Right cardiac atrium (tissue), 5 donors: ENCODE measurements at regions not wholly inside any gene's neighbourhood (a gene's known extent, or its start where the extent isn't known, plus 50 kb on each side); places are given as distances from the start of the nearest gene placed in this dataset.
"Not testable (repeated sequence)": the region's sequence is repeated elsewhere in the genome, so short reads cannot be mapped to it uniquely, and the experiment has no call there.

Experiments used
- ATAC-seq, 2 donors: fragments of 200-7000 bp; cut with Tn5 transposase; one replicate each; pipeline versions ENCODE4 v1.8.0 to v1.9.1; 2020; ENCODE audit warnings: moderate library complexity in 2 of 2, mild to moderate bottlenecking in 1 of 2
- DNase-seq, 3 donors: peaks; one replicate each; pipeline ENCODE4 v3.0.0-alpha.2; 2020
- H3K27ac ChIP-seq: one replicate; pipeline ENCODE4 v1.5.1; 2013; ENCODE audit warnings: mild to moderate bottlenecking, low read length, control low read depth, moderate library complexity
- H3K27me3 ChIP-seq: one replicate; pipeline ENCODE4 v1.6.1; 2013; ENCODE audit not compliant: control insufficient read depth, insufficient read depth
- H3K4me1 ChIP-seq: one replicate; pipeline ENCODE4 v1.6.1; 2013; ENCODE audit warnings: low read length; ENCODE audit not compliant: control insufficient read depth, insufficient read depth
- H3K4me3 ChIP-seq: one replicate; pipeline ENCODE4 v1.5.1; 2013; ENCODE audit warnings: low read length, control low read depth
- H3K9me3 ChIP-seq: one replicate; pipeline ENCODE4 v1.6.1; 2013; ENCODE audit warnings: low read length; ENCODE audit not compliant: control insufficient read depth
- WGBS: extraction: QIAGEN DNeasy Blood & Tissue Kit; methylation state at CpG from one replicate; pipeline ENCODE4 v1.1.7; 2013; 5-methylcytosine and 5-hydroxymethylcytosine counted together
- intact Hi-C, 4 donors: fragments of 100-400 bp; cut with DNase I; formaldehyde crosslinking; loops; one replicate each; pipeline versions ENCODE4 v1.11.0 to v1.14.0; 2022 to 2023
- donor health status: healthy with polysubstance abuse.
- donor health status: DM: no; HTN: yes; CAD: no.
- donor health status: DM: no; HTN: no; CAD: no.
- donor health status: DM: no; HTN: yes; CAD: no; lungs with severe emphysema.
- donor health status: DM: yes; HTN: yes; CAD: no.

- Histone ChIP-seq H3K4me3 (no peak overlapping the region), H3K27ac (no peak overlapping the region), H3K9me3 (no peaks in the 10 kb centered on the region), H3K27me3 (no peaks in the 10 kb centered on the region), H3K4me1 (no peaks in the 10 kb centered on the region)
- intact Hi-C loops, result no loop called here
- 73% methylated on average over 3 of the region's 3 CpGs for WGBS
- DNase-seq, result no peak
- no peak for ATAC-seq
Observed at GRCh38 chr16:6695666-6696065, 637.0 kb upstream of the RBFOX1 start.

DNA sequence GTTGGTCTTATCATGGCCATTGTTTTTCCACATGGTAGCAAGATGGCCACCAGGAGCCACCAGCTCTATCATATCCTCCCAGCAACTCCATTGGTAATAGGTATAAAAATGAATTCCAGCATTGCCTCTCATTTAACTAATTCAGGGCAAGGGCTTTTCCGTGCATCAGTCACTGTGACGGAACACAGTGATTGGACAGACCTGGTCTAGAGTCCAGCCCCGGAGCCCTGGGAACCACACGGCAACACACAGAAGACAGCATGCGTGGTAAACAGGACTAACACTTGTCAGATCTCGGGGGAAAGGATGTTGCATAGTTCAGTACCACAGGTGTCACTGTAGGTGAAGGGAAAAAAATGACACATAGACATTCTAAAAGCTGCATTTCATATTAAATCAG lies 638.0 kb upstream of the RBFOX1 start:
- no peaks in the 10 kb centered on the region for H3K9me3 ChIP-seq
- no peaks in the 10 kb centered on the region for H3K27me3 ChIP-seq
- no peaks in the 10 kb centered on the region for H3K4me1 ChIP-seq
- no peak for DNase-seq
- WGBS, result 67% methylated on average over 6 of the region's 6 CpGs
- H3K27ac ChIP-seq, result no peak overlapping the region
- H3K4me3 ChIP-seq, result no peak overlapping the region
- ATAC-seq, result no peak
- intact Hi-C loops, result no loop called here

DNA sequence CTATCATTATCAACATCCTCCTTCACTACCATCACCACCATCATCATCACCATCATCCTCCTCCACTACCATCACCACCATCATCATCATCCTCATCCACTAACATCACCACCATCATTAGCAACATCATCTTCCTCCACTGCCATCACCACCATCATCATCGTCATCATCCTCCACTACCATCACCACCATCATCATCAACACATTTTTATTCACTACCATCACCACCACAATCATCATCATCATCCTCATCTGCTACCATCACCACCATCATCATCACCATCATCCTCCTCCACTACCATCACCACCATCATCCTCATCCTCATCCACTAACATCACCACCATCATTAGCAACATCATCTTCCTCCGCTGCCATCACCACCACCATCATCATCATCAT lies 639.2 kb upstream of the RBFOX1 start:
- WGBS, result 91% methylated on average over 2 of the region's 2 CpGs
- H3K27ac ChIP-seq, DNase-seq, H3K4me3 ChIP-seq, H3K4me1 ChIP-seq, ATAC-seq, intact Hi-C loops, H3K9me3 ChIP-seq, H3K27me3 ChIP-seq: not testable (repeated sequence)

DNA sequence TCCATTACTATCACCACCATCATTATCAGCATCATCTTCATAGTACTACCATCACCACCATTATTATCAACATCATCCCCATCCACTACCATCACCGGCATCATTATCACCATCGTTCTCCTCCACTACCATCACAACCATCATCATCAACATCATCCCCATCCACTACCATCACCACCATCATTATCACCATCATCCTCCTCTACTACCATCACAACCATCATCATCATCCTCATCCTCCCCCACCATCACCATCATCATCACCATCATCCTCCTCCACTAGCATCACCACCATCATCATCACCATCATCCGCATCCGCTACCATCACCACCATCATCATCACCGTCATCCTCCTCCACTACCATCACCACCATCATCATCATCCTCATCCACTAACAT lies 639.8 kb upstream of the RBFOX1 start:
- ATAC-seq, result no peak
- intact Hi-C loops, result no loop called here

GRCh38 chr16:6690741-6691140 lies 641.9 kb upstream of the RBFOX1 start:
- DNase-seq, result no peak
- no peaks in the 10 kb centered on the region for H3K9me3 ChIP-seq
- intact Hi-C loops, result no loop called here
- no peaks in the 10 kb centered on the region for H3K4me1 ChIP-seq
- no peaks in the 10 kb centered on the region for H3K27me3 ChIP-seq
- WGBS, result 73% methylated on average over 4 of the region's 4 CpGs
- H3K27ac ChIP-seq, result no peak overlapping the region
- no peak for ATAC-seq
- no peak overlapping the region for H3K4me3 ChIP-seq

More for the DNA sequence above, 639.8 kb upstream of the RBFOX1 start:
- H3K9me3 ChIP-seq, result no peaks in the 10 kb centered on the region
- H3K4me1 ChIP-seq, result no peaks in the 10 kb centered on the region
- DNase-seq, result no peak
- 95% methylated on average over 5 of the region's 5 CpGs for WGBS
- H3K4me3 ChIP-seq, result no peak overlapping the region
- H3K27ac ChIP-seq, result no peak overlapping the region
- no peaks in the 10 kb centered on the region for H3K27me3 ChIP-seq

DNA sequence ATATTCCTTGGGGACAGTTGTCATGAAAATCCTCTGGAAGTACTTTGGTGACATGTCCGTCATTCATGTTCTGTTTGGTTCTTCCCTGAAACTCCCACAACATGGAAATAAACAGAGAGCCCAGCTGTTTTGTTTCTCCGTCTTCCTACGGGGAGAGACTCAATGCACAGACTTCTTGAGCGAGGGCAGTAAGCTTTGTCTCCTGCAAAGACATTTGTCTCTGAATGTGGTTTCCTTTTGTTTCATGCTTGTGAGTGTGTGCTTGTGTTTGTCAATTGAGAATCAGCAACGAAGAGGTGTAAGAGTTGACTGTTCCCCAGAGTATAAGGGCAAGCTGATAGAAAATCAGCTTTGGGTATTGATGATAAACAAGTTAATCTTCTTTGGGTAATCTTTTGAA lies 643.0 kb upstream of the RBFOX1 start:
- Histone ChIP-seq H3K4me1 (no peaks in the 10 kb centered on the region), H3K27ac (no peak overlapping the region), H3K4me3 (no peak overlapping the region), H3K27me3 (no peaks in the 10 kb centered on the region), H3K9me3 (no peaks in the 10 kb centered on the region)
- ATAC-seq (no peak), DNase-seq (no peak)
- intact Hi-C loops, result no loop called here
- WGBS, result 43% methylated on average over 5 of the region's 5 CpGs

GRCh38 chr16:6687593-6687992 lies 645.1 kb upstream of the RBFOX1 start:
- Histone ChIP-seq H3K9me3 (no peaks in the 10 kb centered on the region), H3K4me3 (no peak overlapping the region), H3K4me1 (no peaks in the 10 kb centered on the region), H3K27me3 (no peaks in the 10 kb centered on the region), H3K27ac (no peak overlapping the region)
- intact Hi-C loops, result no loop called here
- WGBS, result 93% methylated on average over 3 of the region's 3 CpGs
- DNase-seq, result no peak
- no peak for ATAC-seq

DNA sequence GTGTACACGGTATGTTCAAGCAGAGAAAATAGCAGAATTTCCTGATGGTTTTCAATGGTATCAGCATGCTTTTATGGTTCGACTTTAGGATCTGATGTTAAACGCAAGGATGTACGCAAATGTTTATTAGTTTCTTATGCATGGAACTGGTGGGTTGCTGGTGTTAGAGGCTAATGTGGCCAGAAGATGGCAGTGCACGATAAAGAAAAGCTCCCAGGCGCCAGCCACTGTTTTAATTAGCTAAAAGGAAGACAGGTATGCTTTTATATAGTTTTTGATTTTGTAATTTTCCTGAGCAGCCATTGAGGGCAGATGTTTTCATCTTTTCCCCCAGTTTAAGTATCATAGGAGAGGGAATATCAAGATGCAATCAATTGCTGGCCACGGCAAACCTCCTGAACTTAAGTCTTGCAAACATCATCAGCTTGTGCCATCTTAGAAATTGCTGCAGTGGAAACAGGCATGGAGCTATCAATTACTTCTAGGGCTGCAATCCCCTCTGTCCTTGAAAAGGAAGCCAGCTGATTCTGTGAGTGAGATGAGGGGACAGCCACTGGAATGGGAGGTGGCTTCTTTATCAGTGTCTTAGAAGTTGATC lies 648.5 kb upstream of the RBFOX1 start:
- WGBS, result 17% methylated on average over 7 of the region's 7 CpGs
- intact Hi-C loops, result no loop called here
- H3K9me3 ChIP-seq, result no peaks in the 10 kb centered on the region
- DNase-seq (no peak), ATAC-seq (no peak)
- no peak overlapping the region for H3K27ac ChIP-seq
- no peak overlapping the region for H3K4me3 ChIP-seq
- H3K4me1 ChIP-seq, result no peaks in the 10 kb centered on the region
- H3K27me3 ChIP-seq, result no peaks in the 10 kb centered on the region

GRCh38 chr16:6682142-6682811 lies 650.4 kb upstream of the RBFOX1 start:
- intact Hi-C loops, result no loop called here
- H3K4me1 ChIP-seq, result no peaks in the 10 kb centered on the region
- H3K27me3 ChIP-seq, result no peaks in the 10 kb centered on the region
- no peak overlapping the region for H3K27ac ChIP-seq
- ATAC-seq, result no peak
- WGBS, result 43% methylated on average over 19 of the region's 19 CpGs
- H3K4me3 ChIP-seq, result no peak overlapping the region
- H3K9me3 ChIP-seq, result no peaks in the 10 kb centered on the region
- DNase-seq, result peak in 1 of 3 donors; percentile 11

- H3K9me3 ChIP-seq, result no peaks in the 10 kb centered on the region
- DNase-seq (no peak), ATAC-seq (no peak)
- no peaks in the 10 kb centered on the region for H3K4me1 ChIP-seq
- no peak overlapping the region for H3K4me3 ChIP-seq
- no peaks in the 10 kb centered on the region for H3K27me3 ChIP-seq
- WGBS, result 26% methylated on average over 3 of the region's 3 CpGs
- no peak overlapping the region for H3K27ac ChIP-seq
- intact Hi-C loops, result no loop called here
Observed at GRCh38 chr16:6678586-6678985, 654.1 kb upstream of the RBFOX1 start.

- intact Hi-C loops, result no loop called here
- Histone ChIP-seq H3K9me3 (no peaks in the 10 kb centered on the region), H3K27ac (no peak overlapping the region), H3K4me3 (no peak overlapping the region), H3K4me1 (no peaks in the 10 kb centered on the region), H3K27me3 (no peaks in the 10 kb centered on the region)
- WGBS, result 86% methylated on average over 4 of the region's 4 CpGs
- DNase-seq (no peak), ATAC-seq (no peak)
Observed at GRCh38 chr16:6674071-6674470, 658.6 kb upstream of the RBFOX1 start.

GRCh38 chr16:6672507-6672906 lies 660.1 kb upstream of the RBFOX1 start:
- no peaks in the 10 kb centered on the region for H3K9me3 ChIP-seq
- H3K27ac ChIP-seq, result no peak overlapping the region
- intact Hi-C loops, result no loop called here
- H3K27me3 ChIP-seq, result no peaks in the 10 kb centered on the region
- 70% methylated on average over 2 of the region's 2 CpGs for WGBS
- ATAC-seq (no peak), DNase-seq (no peak)
- no peak overlapping the region for H3K4me3 ChIP-seq
- H3K4me1 ChIP-seq, result no peaks in the 10 kb centered on the region
